ENCODE measurements at regions not wholly inside any gene's neighbourhood (a gene's known extent, or its start where the extent isn't known, plus 50 kb on each side); places are given as distances from the start of the nearest gene placed in this dataset.
"Not testable (repeated sequence)": the region's sequence is repeated elsewhere in the genome, so short reads cannot be mapped to it uniquely, and the experiment has no call there.

- DNase-seq, result peak; percentile 58
Measured at GRCh38 chr16:22436823-22437652, 62.6 kb upstream of the CDR2 start.

DNA sequence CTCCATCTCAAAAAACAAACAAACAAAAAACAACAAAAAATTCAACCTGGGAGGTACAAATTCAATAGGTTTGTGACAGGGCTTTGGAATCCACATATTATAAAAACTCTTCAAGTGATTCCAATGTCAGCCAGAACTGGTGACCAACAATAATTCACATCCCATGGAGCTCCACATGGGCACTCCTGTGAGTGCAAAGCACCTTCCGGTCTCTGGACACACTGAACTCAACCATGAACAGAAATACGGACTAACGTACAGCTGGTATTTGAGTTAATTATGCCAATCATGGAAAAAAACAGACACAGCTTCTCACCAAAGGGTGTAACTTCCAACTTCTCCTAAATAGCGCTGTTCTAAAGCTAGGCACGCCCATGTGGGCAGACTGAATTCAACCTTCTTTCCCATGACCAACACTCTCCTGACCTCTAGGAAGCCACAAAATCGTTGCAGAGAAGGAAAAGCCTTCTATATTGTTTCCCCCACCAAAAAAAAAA, 62.0 kb upstream of the CDR2 start:
- DNase-seq, result not testable (repeated sequence)

DNA sequence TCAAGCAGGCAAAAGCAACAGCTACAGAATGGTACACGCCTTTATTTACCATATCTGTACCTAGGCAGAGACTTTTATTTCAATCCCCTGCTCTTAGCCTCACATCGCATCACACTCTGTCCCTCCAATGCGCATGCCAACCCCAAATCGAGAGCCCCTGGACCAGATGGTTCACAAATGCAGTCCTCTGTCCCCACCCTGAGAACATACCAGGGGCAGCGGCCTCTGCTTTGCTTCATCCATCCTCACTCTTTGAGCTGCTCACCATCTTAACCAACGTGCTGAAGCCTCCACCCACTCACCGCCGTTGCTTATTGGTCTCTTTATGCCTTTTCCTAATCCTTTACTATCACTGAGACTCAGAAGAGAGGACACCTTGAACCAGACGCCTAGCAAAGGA, 56.9 kb upstream of the CDR2 start:
- DNase-seq, result not testable (repeated sequence)

DNA sequence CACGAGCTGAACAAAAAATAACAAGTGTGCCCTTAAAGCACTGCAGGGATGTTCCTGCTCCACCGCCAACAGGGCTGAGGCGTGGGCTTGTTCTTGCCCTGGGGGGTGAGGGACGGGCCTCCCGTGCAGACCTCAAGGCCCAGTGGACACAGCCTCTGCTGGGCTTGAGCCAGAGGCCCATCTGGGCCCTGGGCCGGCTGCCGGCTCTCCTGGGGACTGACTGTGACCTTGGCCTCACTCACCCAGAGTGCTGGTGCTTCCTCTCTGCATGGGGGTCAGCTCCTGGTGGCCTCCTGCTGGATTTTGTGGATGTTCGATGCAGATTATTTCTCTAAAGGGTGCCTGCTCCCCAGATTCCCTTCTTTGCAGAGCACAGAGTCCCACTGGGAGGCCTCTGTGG, 54.2 kb upstream of the CDR2 start:
- no peak for DNase-seq

GRCh38 chr16:22427556-22427955, 53.1 kb upstream of the CDR2 start:
- no peak for DNase-seq

DNA sequence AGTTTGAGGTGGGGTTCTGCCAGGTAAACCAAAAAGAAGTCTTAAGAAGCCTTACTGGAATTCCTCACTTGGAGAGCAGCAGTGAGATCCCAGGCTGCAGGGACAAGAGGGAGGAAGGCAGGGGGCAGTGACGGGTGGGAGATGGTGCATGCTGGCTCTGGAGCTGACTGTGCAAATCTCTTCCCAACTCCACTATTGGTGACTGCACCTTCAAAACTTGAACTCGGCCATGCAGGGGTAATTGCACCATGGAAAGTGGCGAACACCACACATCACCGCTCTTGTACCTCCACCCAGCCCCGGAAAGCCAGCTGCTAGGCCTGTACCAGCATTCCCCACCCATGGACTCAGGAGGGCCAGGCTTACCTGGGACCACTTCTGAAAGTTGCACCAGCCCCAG, 51.4 kb upstream of the CDR2 start:
- DNase-seq, result no peak

DNA sequence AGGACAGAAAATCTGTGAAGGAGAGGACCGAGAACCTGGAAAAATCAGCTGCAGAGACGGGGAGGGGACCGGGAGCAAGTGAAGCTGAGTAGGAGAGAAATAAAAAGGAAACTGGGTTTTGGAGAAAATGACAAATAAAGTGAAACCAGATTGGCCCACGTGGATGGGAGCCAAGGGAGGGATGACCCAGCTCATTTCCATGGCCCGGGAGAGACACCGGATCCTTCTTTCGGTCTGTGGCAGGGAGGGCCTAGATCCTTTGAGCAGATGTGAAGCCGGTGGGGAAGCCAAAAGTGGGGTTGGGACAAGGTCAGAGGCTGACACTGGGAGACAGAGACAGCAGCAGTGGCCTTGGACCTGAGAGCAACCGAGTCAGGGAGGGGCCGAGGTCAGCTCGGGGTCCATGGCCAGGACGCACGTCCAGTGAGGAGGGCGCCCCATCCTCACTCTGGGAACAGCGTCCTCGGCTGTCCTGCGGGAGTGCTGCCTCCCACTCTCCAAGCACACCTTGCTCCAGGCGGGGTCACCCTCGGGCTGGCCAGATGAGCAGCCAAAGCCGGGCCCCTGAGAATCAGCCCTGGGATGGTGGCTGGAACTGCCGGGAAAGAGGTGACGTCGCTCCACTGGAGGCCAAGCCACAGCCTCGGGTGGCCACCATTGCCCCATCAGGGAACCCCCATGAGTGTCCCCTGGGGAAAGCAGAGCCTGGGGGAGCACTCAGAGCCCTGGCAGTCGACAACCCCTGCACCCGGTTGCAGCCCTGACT, 50.8 kb upstream of the CDR2 start:
- no peak for DNase-seq

- DNase-seq, result no peak
Measured at GRCh38 chr16:22424161-22424937, 49.9 kb upstream of the CDR2 start.

Measured in activated effector memory CD4-positive, alpha-beta T cell treated with Interleukin-2 at 50 U/mL for 16 hours (primary cell).